Effector memory CD8-positive, alpha-beta T cell (primary cell): ENCODE measurements at regions not wholly inside any gene's neighbourhood (a gene's known extent, or its start where the extent isn't known, plus 50 kb on each side); places are given as distances from the start of the nearest gene placed in this dataset.

ENCODE experiments used
- ATAC-seq: fragments of 150-1000 bp; cut with Tn5 transposase; replicated peaks from 2 replicates; pipeline ENCODE4 v1.10.0; 2021; ENCODE audit warnings: mild to moderate bottlenecking, moderate library complexity
- DNase-seq, 3 experiments: peaks; one replicate each; pipeline ENCODE4 v3.0.0; 2021
- H3K27ac Mint-ChIP-seq, 2 donors: one replicate each; pipeline ENCODE4 v1.8.0; 2022; ENCODE audit warnings: mild to moderate bottlenecking in 2 of 2, mixed read lengths in 2 of 2, moderate library complexity in 2 of 2
- H3K27me3 Mint-ChIP-seq, 2 donors: one replicate each; pipeline ENCODE4 v1.8.0; 2022; ENCODE audit warnings: mixed read lengths in 2 of 2
- H3K36me3 Mint-ChIP-seq: one replicate; pipeline ENCODE4 v1.8.0; 2022; ENCODE audit warnings: mild to moderate bottlenecking, moderate library complexity, mixed read lengths; ENCODE audit not compliant: insufficient read depth
- H3K4me1 Mint-ChIP-seq, 2 donors: one replicate each; pipeline ENCODE4 v1.8.0; 2022; ENCODE audit warnings: low read depth in 2 of 2, mixed read lengths in 2 of 2
- H3K4me3 Mint-ChIP-seq, 2 donors: one replicate each; pipeline ENCODE4 v1.8.0; 2022; ENCODE audit warnings: mild to moderate bottlenecking in 2 of 2, mixed read lengths in 2 of 2, moderate library complexity in 2 of 2
- H3K9me3 Mint-ChIP-seq, 2 donors: one replicate each; pipeline ENCODE4 v1.8.0; 2022; ENCODE audit warnings: mixed read lengths in 2 of 2

DNA sequence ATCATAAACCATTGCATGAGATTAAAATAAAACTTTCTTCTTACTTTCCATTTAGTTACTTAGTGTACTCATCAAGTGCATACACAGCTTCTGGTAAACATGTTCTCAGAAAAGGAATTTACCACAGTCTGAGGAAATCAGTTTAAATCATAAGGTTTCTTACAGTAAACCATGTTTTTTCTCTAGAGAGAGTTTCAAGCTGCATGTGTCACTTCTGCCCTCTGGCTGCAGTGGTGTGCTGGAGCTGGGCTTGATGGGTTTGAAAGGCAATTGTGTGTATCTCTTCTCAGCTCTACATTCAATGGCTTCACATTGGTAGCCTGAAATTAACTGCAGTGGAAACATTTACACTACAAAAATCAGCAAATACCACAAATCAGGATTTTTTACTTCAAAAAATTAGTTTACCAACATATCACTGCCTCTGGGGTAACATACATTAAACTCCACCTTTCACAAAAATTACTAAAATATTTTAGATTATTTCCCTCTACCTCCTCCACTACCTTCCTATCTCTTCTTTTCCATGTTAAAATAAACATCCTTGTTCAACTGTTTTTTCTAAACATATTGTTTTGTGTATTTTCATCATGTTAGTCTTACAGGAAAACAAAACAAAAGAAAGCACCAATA is 414.3 kb downstream of the ANXA1 start:
- H3K4me3 Mint-ChIP-seq, result no peak overlapping the region
- H3K27ac Mint-ChIP-seq, result no peak overlapping the region
- no peaks in the 10 kb centered on the region for H3K36me3 Mint-ChIP-seq
- no peak for ATAC-seq
- peaks cover 0 to 7% of the 10 kb centered on the region in 2 donors for H3K9me3 Mint-ChIP-seq
- no peaks in the 10 kb centered on the region for H3K4me1 Mint-ChIP-seq
- DNase-seq, result no peak
- no peaks in the 10 kb centered on the region for H3K27me3 Mint-ChIP-seq

GRCh38 chr9:73566627-73567026 is 415.0 kb downstream of the ANXA1 start:
- Mint-ChIP-seq H3K27me3 (no peaks in the 10 kb centered on the region), H3K4me3 (no peak overlapping the region), H3K36me3 (no peaks in the 10 kb centered on the region), H3K27ac (no peak overlapping the region), H3K4me1 (no peaks in the 10 kb centered on the region), H3K9me3 (peaks cover 0 to 7% of the 10 kb centered on the region in 2 donors)
- ATAC-seq (no peak), DNase-seq (no peak)

- Mint-ChIP-seq H3K36me3 (no peaks in the 10 kb centered on the region), H3K9me3 (peaks cover 0 to 3% of the 10 kb centered on the region in 2 donors), H3K27me3 (no peaks in the 10 kb centered on the region), H3K4me3 (no peak overlapping the region), H3K4me1 (no peaks in the 10 kb centered on the region), H3K27ac (no peak overlapping the region)
- no peak for ATAC-seq
- DNase-seq, result no peak
Observed at GRCh38 chr9:73573235-73573634, 421.6 kb downstream of the ANXA1 start.

DNA sequence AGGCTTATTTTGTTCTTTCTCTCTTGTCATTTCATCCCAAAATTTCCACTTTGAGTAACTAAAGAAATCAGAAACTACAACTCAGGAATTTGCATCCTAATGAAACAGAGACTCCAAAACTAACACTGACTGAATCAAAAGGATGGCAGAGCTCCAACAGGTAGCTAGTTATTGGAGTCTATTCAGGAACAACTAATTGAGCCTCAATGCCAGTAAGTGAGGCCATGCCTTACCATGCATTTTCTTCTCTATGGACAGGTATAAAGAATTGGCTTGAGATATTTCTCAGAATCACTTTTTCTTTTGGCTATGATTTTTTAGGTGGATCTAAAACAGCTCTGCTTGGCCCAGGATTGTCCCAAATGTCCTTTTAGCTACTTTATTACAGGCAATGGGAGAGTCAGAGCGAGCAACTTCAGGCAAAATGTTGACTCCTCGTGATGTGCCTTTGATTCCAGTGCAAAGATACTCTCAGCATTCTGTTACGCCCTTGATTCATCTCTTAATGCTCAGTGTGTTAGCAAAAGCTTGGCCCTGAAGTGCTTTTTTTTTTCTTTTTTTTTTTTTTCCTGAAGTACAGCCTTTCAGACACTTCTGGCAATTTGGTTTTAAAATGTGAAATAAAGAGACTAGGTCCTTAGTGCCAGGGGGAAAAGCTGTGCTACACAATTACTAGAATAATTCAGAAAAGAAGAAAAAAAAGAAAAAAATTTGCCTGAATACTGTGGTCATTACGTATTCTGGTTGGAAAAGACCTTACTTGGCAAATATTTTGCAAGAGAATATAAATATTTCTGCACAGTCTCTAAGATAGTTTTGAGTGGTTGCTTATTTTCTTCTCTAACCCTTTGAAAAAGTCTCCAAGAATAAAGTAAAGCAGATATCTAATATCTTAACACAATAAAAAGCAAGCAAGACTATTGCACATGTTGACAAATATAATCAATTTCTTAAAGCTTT is 423.7 kb downstream of the ANXA1 start:
- Mint-ChIP-seq H3K27me3 (no peaks in the 10 kb centered on the region), H3K27ac (no peak overlapping the region), H3K4me3 (no peak overlapping the region), H3K9me3 (peaks cover 0 to 3% of the 10 kb centered on the region in 2 donors), H3K4me1 (no peaks in the 10 kb centered on the region), H3K36me3 (no peaks in the 10 kb centered on the region)
- DNase-seq (no peak), ATAC-seq (no peak)

DNA sequence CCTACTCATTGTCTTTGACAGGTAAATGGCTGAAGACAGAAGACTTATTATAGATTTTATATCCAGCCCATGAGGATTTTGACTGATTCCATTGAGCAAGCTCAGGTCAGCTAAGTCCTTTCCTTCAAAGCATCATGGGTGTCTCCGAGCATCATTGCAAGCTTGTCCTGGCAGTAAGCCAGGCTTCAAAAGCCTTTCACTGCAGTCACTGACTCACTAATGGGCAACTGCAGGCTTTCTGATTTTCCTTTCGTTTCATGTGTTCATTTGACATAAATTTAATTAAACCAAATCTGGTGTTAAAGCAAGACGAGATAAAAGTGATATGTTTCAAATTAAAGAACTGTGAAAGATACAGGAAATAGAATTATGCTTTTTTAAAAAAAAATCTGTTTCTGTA is 426.2 kb downstream of the ANXA1 start:
- Mint-ChIP-seq H3K4me1 (no peaks in the 10 kb centered on the region), H3K9me3 (peaks cover 0 to 2% of the 10 kb centered on the region in 2 donors)
- no peak for DNase-seq

GRCh38 chr9:73579823-73580222 is 428.2 kb downstream of the ANXA1 start:
- no peak for DNase-seq
- Mint-ChIP-seq H3K27me3 (no peaks in the 10 kb centered on the region), H3K9me3 (peaks cover 0 to 2% of the 10 kb centered on the region in 2 donors), H3K27ac (no peak overlapping the region), H3K4me3 (no peak overlapping the region), H3K36me3 (no peaks in the 10 kb centered on the region), H3K4me1 (no peaks in the 10 kb centered on the region)
- ATAC-seq, result no peak

More for the DNA sequence above, 426.2 kb downstream of the ANXA1 start:
- Mint-ChIP-seq H3K27me3 (no peaks in the 10 kb centered on the region), H3K36me3 (no peaks in the 10 kb centered on the region), H3K4me3 (no peak overlapping the region), H3K27ac (no peak overlapping the region)
- ATAC-seq, result no peak

DNA sequence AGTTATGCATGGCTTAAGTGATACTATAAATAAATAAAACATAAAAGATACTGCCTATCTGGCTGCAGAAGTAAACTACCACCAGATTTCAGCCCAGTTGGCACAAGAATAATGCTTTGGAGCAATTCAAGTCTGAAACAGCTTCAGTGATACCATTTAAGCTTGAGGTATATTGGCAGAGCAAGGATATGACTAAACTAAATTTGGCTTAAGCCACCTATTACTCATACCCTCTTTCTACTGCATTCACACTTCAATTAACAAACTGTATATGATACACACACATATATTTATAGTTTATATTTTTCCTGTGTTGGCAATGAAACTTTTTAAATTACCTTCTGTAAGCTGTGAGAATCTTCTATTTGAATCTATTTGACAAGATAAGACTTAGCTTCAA is 431.9 kb downstream of the ANXA1 start:
- Mint-ChIP-seq H3K9me3 (peaks cover 0 to 4% of the 10 kb centered on the region in 2 donors), H3K27ac (no peak overlapping the region), H3K36me3 (no peaks in the 10 kb centered on the region), H3K4me3 (no peak overlapping the region), H3K27me3 (no peaks in the 10 kb centered on the region), H3K4me1 (no peaks in the 10 kb centered on the region)
- DNase-seq, result no peak
- ATAC-seq, result no peak

- Mint-ChIP-seq H3K4me1 (no peaks in the 10 kb centered on the region), H3K27me3 (no peaks in the 10 kb centered on the region), H3K9me3 (peaks cover 0 to 13% of the 10 kb centered on the region in 2 donors), H3K4me3 (no peak overlapping the region), H3K36me3 (no peaks in the 10 kb centered on the region), H3K27ac (no peak overlapping the region)
- ATAC-seq (no peak), DNase-seq (no peak)
Observed at GRCh38 chr9:73595036-73595545, 443.4 kb downstream of the ANXA1 start.

DNA sequence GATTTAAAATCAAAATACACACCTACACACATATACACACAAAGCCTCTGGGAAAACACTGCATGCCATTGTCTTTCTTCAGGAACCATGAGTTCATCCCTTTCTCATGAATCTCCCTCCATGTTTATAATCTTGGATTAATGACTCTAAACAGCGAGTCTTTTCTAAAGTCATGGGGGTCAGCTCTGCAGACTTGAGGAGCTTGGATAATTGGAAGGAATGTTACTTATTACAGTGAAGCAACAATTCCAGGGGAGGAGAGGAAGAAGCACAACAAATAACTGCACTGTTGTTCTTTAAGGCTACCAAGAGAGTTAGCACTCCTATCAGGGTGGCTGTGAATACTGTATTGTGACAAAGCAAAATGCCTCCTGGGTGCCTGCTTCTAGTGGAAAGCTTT is 444.7 kb downstream of the ANXA1 start:
- DNase-seq, result no peak
- Mint-ChIP-seq H3K36me3 (no peaks in the 10 kb centered on the region), H3K27ac (no peak overlapping the region), H3K4me3 (no peak overlapping the region), H3K4me1 (no peaks in the 10 kb centered on the region), H3K9me3 (peaks cover 0 to 13% of the 10 kb centered on the region in 2 donors), H3K27me3 (no peaks in the 10 kb centered on the region)
- ATAC-seq, result no peak

DNA sequence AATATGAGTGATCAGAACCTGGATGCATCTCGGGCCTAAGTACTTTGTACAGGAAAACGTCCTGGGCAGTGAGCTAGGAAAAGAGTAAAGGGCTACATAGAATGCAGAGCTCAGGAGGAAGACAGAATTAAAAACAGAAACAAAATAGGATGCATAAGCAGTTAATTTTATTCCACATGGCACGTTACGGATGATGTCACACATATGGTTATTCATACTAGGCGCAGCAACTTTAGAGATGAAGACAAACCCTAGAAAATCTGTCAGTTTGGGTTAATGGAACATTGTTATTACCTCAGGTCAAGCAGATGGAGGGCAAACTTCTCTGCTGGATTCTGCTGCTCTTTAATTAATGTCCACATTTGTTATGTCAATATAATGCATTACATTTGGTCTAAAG is 445.4 kb downstream of the ANXA1 start:
- H3K4me3 Mint-ChIP-seq, result no peak overlapping the region
- H3K27me3 Mint-ChIP-seq, result no peaks in the 10 kb centered on the region
- no peak for ATAC-seq
- H3K36me3 Mint-ChIP-seq, result no peaks in the 10 kb centered on the region
- H3K9me3 Mint-ChIP-seq, result peaks cover 0 to 12% of the 10 kb centered on the region in 2 donors
- H3K4me1 Mint-ChIP-seq, result no peaks in the 10 kb centered on the region
- no peak overlapping the region for H3K27ac Mint-ChIP-seq
- no peak for DNase-seq

GRCh38 chr9:73597771-73598170 is 446.1 kb downstream of the ANXA1 start:
- DNase-seq (no peak), ATAC-seq (no peak)
- Mint-ChIP-seq H3K4me3 (no peak overlapping the region), H3K9me3 (peaks cover 0 to 12% of the 10 kb centered on the region in 2 donors), H3K27ac (no peak overlapping the region), H3K36me3 (no peaks in the 10 kb centered on the region), H3K4me1 (no peaks in the 10 kb centered on the region), H3K27me3 (no peaks in the 10 kb centered on the region)

DNA sequence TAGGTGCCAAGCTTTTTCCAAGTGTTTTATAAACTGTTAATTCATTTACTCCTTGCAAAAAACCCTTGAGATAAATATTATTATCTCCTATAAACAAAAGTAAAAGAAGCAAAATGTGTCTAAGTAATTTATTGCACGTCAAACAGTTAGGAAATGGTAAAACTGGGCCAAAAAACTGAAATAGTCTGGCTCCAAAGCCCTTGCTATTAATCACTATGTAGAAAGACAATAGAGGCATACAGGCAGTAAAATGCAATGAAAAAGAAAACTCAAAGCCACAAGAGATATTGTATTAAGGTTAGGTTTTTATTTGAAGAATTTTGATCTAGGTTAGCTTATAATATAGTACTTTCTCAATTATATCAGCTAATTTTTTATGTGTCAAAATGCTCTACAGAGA is 457.7 kb downstream of the ANXA1 start:
- no peak overlapping the region for H3K4me3 Mint-ChIP-seq
- no peaks in the 10 kb centered on the region for H3K36me3 Mint-ChIP-seq
- no peaks in the 10 kb centered on the region for H3K27me3 Mint-ChIP-seq
- H3K9me3 Mint-ChIP-seq, result peaks cover 0 to 12% of the 10 kb centered on the region in 2 donors
- H3K27ac Mint-ChIP-seq, result no peak overlapping the region
- DNase-seq (no peak), ATAC-seq (no peak)
- H3K4me1 Mint-ChIP-seq, result no peaks in the 10 kb centered on the region

DNA sequence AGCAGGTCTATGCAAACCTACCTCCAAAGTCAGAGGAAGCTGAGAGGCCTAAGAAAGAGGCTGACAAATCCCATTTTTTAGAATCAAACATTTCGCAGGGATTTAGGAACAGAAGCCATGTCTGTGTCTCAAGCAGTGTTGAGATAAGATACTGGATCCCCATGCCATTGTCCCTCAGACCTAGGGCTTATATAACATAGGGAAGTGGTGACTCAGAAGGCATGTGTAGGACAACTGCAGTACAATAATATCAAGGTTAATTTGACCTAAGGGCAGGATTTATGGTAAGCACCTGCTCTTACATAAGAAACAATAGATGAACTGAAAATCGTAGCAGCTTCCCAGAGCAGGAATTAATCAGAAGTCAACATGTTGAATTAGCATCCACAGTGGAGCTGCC is 459.4 kb downstream of the ANXA1 start:
- Mint-ChIP-seq H3K9me3 (peaks cover 0 to 14% of the 10 kb centered on the region in 2 donors), H3K27ac (no peak overlapping the region), H3K27me3 (no peaks in the 10 kb centered on the region), H3K36me3 (no peaks in the 10 kb centered on the region), H3K4me3 (no peak overlapping the region), H3K4me1 (no peaks in the 10 kb centered on the region)
- ATAC-seq, result no peak
- DNase-seq, result no peak
